ENCODE measurements at regions not wholly inside any gene's neighbourhood (a gene's known extent, or its start where the extent isn't known, plus 50 kb on each side); places are given as distances from the start of the nearest gene placed in this dataset.

- no peak for DNase-seq
Observed at GRCh38 chr11:115672412-115672811, 168.2 kb upstream of the CADM1 start.

GRCh38 chr11:115670538-115671205 is 166.5 kb upstream of the CADM1 start:
- no peak for DNase-seq

GRCh38 chr11:115665958-115666357 is 161.7 kb upstream of the CADM1 start:
- no peak for DNase-seq

GRCh38 chr11:115665175-115665821 is 161.1 kb upstream of the CADM1 start:
- no peak for DNase-seq

GRCh38 chr11:115664313-115664712 is 160.1 kb upstream of the CADM1 start:
- DNase-seq = no peak

- no peak for DNase-seq
Observed at GRCh38 chr11:115663790-115664189, 159.6 kb upstream of the CADM1 start.

GRCh38 chr11:115660030-115660805 is 156.0 kb upstream of the CADM1 start:
- DNase-seq = no peak

- DNase-seq = peak in 1 of 5 donors; percentile 4
Observed at GRCh38 chr11:115659061-115659963, 155.1 kb upstream of the CADM1 start.

- DNase-seq = no peak
Observed at GRCh38 chr11:115657586-115657985, 153.4 kb upstream of the CADM1 start.

GRCh38 chr11:115656669-115657068 is 152.5 kb upstream of the CADM1 start:
- no peak for DNase-seq

- DNase-seq = no peak
Observed at GRCh38 chr11:115656041-115656440, 151.8 kb upstream of the CADM1 start.

GRCh38 chr11:115654792-115655191 is 150.6 kb upstream of the CADM1 start:
- no peak for DNase-seq

- DNase-seq = no peak
Observed at GRCh38 chr11:115653926-115654325, 149.7 kb upstream of the CADM1 start.

- no peak for DNase-seq
Observed at GRCh38 chr11:115653076-115653475, 148.9 kb upstream of the CADM1 start.

GRCh38 chr11:115652496-115652895 is 148.3 kb upstream of the CADM1 start:
- no peak for DNase-seq

- DNase-seq = no peak
Observed at GRCh38 chr11:115652094-115652493, 147.9 kb upstream of the CADM1 start.

- DNase-seq = no peak
Observed at GRCh38 chr11:115649461-115649860, 145.2 kb upstream of the CADM1 start.

- no peak for DNase-seq
Observed at GRCh38 chr11:115645631-115646317, 141.6 kb upstream of the CADM1 start.

GRCh38 chr11:115644856-115645255 is 140.6 kb upstream of the CADM1 start:
- no peak for DNase-seq

GRCh38 chr11:115643549-115644270 is 139.5 kb upstream of the CADM1 start:
- DNase-seq = no peak

GRCh38 chr11:115642660-115643059 is 138.4 kb upstream of the CADM1 start:
- DNase-seq = no peak

All from T-helper 1 cell (primary cell).